Lung (tissue), 11 donors: ENCODE measurements at regions not wholly inside any gene's neighbourhood (a gene's known extent, or its start where the extent isn't known, plus 50 kb on each side); places are given as distances from the start of the nearest gene placed in this dataset.

Experiments
- ATAC-seq: fragments of 200-7000 bp; cut with Tn5 transposase; one replicate; pipeline ENCODE4 v1.9.1; 2020; ENCODE audit warnings: moderate number of reproducible peaks; ENCODE audit not compliant: insufficient read depth, low FRiP score
- DNase-seq, 3 donors: peaks; one replicate each; pipeline ENCODE4 v3.0.0-alpha.2; 2013 to 2017
- H3K27ac ChIP-seq, 2 donors: one replicate each; pipeline ENCODE4 v1.5.1; 2013; ENCODE audit warnings: mild to moderate bottlenecking in 2 of 2, moderate library complexity in 2 of 2, control low read depth in 1 of 2, inconsistent platforms in 1 of 2, low read depth in 1 of 2, low read length in 1 of 2
- H3K27me3 ChIP-seq, 3 donors: one replicate each; pipeline ENCODE4 v1.5.1; 2013; ENCODE audit warnings: low read length in 2 of 3; ENCODE audit not compliant: control insufficient read depth in 3 of 3, insufficient read depth in 3 of 3
- H3K36me3 ChIP-seq, 4 donors: one replicate each; pipeline ENCODE4 v1.5.1; 2013; ENCODE audit warnings: low read length in 4 of 4, mild to moderate bottlenecking in 1 of 4, moderate library complexity in 1 of 4; ENCODE audit not compliant: control insufficient read depth in 4 of 4, insufficient read depth in 4 of 4
- H3K4me1 ChIP-seq, 5 donors: one replicate each; pipeline ENCODE4 v1.5.1; 2013; ENCODE audit warnings: low read length in 5 of 5, mild to moderate bottlenecking in 2 of 5, moderate library complexity in 1 of 5; ENCODE audit not compliant: control insufficient read depth in 5 of 5, insufficient read depth in 5 of 5
- H3K4me3 ChIP-seq: one replicate; pipeline ENCODE4 v1.5.1; 2013; ENCODE audit warnings: mild to moderate bottlenecking, control low read depth, moderate library complexity
- H3K9ac ChIP-seq, 2 donors: one replicate each; pipeline ENCODE4 v1.5.1; 2013; ENCODE audit warnings: low read length in 2 of 2, control low read depth in 1 of 2; ENCODE audit not compliant: insufficient read depth in 1 of 2
- H3K9me3 ChIP-seq, 4 donors: one replicate each; pipeline ENCODE4 v1.5.1; 2013; ENCODE audit warnings: low read length in 3 of 4, mild to moderate bottlenecking in 1 of 4, moderate library complexity in 1 of 4; ENCODE audit not compliant: control insufficient read depth in 4 of 4, insufficient read depth in 3 of 4
- CTCF ChIP-seq: IDR thresholded peaks from 2 replicates; pipeline ENCODE4 v1.5.1; 2012; ENCODE audit warnings: mild to moderate bottlenecking; ENCODE audit errors: control extremely low read depth, extremely low read depth
- WGBS, 2 donors: extraction: QIAGEN DNeasy Blood & Tissue Kit; methylation state at CpG; one replicate each; pipeline ENCODE4 v1.1.7; 2013; 5-methylcytosine and 5-hydroxymethylcytosine counted together
- donor health status: control.
- donor health status: control.
- donor health status: Bipolar disorder and iron deficiency.
- donor health status: healthy.
- donor health status: DM: yes; HTN: yes; CAD: no.

- WGBS, 2 donors: 20 to 27% methylated on average over 1 of the region's 1 CpG
- peaks cover 0 to 20% (median 0%) of the 10 kb centered on the region in 5 donors for H3K4me1 ChIP-seq
- H3K9ac ChIP-seq: no peak overlapping the region
- no peak for ATAC-seq
- H3K9me3 ChIP-seq: no peaks in the 10 kb centered on the region
- H3K36me3 ChIP-seq: peaks cover 0 to 2% (median 0%) of the 10 kb centered on the region in 4 donors
- H3K27me3 ChIP-seq: no peaks in the 10 kb centered on the region
- no peak for DNase-seq
- H3K4me3 ChIP-seq: no peak overlapping the region
- no peak overlapping the region for H3K27ac ChIP-seq
- no peak for TF ChIP-seq CTCF
Measured at GRCh38 chr10:10855151-10855581, 162.5 kb upstream of the CELF2 start.

- no peak for TF ChIP-seq CTCF
- H3K9me3 ChIP-seq: peaks cover 0 to 2% (median 0%) of the 10 kb centered on the region in 4 donors
- ATAC-seq (no peak), DNase-seq (no peak)
- peaks cover 0 to 7% (median 0%) of the 10 kb centered on the region in 4 donors for H3K36me3 ChIP-seq
- no peak overlapping the region for H3K27ac ChIP-seq
- no peak overlapping the region for H3K4me3 ChIP-seq
- no peaks in the 10 kb centered on the region for H3K4me1 ChIP-seq
- WGBS, 2 donors: 50 to 65% methylated on average over 2 of the region's 2 CpGs
- H3K9ac ChIP-seq: no peak overlapping the region
- no peaks in the 10 kb centered on the region for H3K27me3 ChIP-seq
Measured at GRCh38 chr10:10860455-10860976, 157.2 kb upstream of the CELF2 start.

- Histone ChIP-seq H3K27me3 (no peaks in the 10 kb centered on the region), H3K27ac (no peak overlapping the region), H3K36me3 (peaks cover 0 to 7% (median 3%) of the 10 kb centered on the region in 4 donors), H3K9me3 (peaks cover 0 to 2% (median 0%) of the 10 kb centered on the region in 4 donors), H3K4me1 (peaks cover 0 to 1% (median 0%) of the 10 kb centered on the region in 5 donors), H3K4me3 (no peak overlapping the region), H3K9ac (no peak overlapping the region)
- no peak for ATAC-seq
- 89 to 92% methylated on average over 3 of the region's 3 CpGs for WGBS, 2 donors
- TF ChIP-seq CTCF: no peak
- DNase-seq: no peak
Measured at GRCh38 chr10:10865303-10865702, 152.4 kb upstream of the CELF2 start.

GRCh38 chr10:10865913-10866312 lies 151.8 kb upstream of the CELF2 start:
- H3K27me3 ChIP-seq: no peaks in the 10 kb centered on the region
- no peak overlapping the region for H3K4me3 ChIP-seq
- H3K9ac ChIP-seq: no peak overlapping the region
- peaks cover 0 to 1% (median 0%) of the 10 kb centered on the region in 5 donors for H3K4me1 ChIP-seq
- peaks cover 0 to 7% (median 3%) of the 10 kb centered on the region in 4 donors for H3K36me3 ChIP-seq
- TF ChIP-seq CTCF: no peak
- DNase-seq (no peak), ATAC-seq (no peak)
- H3K9me3 ChIP-seq: peaks cover 0 to 1% (median 0%) of the 10 kb centered on the region in 4 donors
- WGBS, 2 donors: 93 to 95% methylated on average over 6 of the region's 6 CpGs
- no peak overlapping the region for H3K27ac ChIP-seq
